Right kidney (tissue), 1 donor: ENCODE measurements at regions not wholly inside any gene's neighbourhood (a gene's known extent, or its start where the extent isn't known, plus 50 kb on each side); places are given as distances from the start of the nearest gene placed in this dataset.

ENCODE experiments used
- DNase-seq: peaks from one replicate; pipeline ENCODE4 v3.0.0-alpha.2; 2016

DNA sequence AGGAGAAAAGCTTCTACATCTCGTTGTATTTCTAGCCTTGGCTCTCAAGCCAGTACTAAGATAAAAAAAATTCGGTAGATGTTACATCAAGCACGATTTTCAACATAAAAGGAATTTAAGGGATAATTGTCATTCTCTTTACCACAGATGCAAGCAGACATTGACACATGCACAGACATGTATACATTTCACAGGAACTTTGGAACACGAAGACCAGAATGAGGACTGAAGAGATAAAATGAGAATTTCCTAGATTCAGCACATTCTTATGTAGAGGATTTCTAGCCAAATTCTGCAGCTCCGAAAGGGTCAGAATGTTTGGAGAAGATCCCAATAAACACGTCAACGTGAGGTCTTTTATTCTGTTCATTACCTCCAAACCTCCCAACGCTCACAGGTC lies 284.5 kb upstream of the ARGLU1 start:
- DNase-seq: no peak

DNA sequence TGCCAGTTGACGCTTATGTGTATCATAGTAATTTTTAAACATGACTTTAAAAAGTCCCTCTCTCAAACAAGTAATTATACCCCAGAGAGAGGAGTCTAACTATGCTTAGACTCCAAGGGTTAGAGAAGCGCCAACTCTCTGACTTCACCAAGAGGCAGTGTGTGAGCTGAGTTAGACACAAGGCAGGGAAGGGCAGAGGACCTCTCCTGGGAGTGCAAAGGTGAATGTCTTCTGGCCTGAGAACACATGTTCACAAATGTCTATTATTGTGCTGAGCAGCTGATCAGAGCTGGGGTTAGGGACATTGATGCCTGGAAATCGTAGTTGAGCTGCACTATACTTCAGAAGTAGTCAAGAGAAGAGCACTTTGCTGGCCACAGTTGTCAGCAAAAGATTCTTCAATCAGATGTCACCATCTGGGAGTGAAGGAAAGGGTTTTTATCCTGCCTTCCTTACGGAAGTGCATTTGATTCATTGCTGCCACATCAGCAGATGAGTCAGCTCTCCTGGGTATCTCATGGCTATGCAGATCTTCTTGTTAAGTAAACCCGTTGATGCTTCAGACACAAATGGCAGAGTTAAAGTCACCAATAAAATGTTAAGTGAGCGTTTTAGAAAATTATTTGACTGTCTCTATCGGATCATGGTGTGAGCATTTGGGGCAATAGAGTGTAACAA lies 283.2 kb upstream of the ARGLU1 start:
- DNase-seq: no peak

- no peak for DNase-seq
Observed at GRCh38 chr13:106846571-106847448, 278.9 kb upstream of the ARGLU1 start.

DNA sequence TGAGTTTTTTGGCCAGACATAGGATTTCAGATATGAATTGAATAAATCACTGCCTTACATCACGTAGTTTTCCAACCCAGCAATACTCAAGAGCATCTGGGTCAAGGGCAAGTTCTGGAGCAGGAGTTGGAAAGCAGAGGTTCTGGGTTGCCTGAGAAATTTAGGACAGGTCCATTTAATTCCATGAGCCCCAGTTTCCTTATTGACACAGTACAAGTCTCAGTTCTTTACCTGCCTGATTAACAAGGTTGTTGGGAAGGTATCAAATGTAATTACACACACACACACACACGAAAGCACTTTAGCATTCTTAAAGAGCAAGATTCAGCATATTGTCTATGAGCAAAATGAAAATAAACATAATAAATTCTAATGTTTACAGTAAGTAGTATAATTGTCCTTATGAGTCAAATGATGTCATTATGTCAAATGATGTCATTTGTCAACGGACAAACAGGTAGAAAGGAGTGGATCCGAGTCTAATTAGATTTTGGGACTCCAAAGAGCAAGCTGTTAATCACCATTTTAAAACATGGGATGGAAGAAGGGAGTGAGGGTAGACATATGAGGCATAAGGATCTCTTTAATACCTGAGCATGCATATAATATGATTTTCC lies 268.4 kb upstream of the ARGLU1 start:
- no peak for DNase-seq

- DNase-seq: no peak
Observed at GRCh38 chr13:106835477-106835876, 267.5 kb upstream of the ARGLU1 start.

DNA sequence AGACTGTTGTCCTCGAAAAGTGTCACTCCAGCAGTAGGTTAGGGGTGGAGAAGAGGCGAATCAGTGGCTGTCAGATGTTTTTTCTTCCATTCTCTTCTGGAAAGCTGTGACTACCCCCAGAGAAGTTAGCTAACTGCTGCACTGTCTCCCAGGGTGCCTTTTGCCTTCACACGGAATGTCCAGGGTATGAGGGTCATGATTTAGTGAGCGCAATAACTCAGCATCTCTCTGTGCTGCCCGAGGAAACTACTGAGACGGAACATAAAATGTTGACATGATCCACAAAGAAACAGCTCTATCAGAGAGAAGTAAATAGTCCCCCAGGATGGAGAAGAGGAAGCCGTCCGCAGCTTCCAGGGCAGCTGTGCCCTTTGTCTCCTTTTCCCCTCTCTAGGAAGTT lies 254.0 kb upstream of the ARGLU1 start:
- no peak for DNase-seq

DNA sequence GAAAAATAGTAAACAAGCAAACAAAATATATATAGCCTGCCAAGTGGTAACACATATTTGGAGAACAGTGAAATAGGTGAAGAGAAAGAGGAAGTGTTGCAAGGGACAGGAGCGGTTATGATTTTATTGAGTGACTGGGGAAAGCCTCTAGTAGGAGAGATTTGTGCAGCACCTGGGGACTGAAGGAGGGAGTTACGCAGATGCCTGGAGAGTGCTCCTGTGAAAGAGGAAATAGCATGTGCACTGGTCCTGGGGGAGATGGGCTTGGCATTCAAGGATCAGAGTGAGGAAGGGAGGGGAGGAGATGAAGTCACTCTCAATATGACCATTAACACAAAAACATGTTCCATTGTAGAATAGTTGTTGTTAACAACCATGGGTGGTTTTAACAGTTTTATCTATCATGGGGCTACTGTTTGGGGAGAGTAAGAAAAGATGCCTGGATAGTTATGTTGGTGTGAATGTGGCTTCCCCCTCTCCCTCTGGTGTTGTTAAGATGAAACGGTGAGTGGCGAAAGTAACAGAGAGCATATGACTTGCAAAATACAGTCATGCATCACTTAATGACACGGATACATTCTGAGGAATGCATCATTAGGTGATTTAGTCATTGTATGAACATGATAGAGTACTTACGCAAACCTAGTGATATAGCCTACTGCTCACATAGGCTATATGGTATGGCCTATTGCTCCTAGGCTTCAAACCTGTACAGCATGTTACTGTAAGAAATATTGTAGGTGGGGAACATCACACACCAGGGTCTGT lies 251.7 kb upstream of the ARGLU1 start:
- DNase-seq: no peak

DNA sequence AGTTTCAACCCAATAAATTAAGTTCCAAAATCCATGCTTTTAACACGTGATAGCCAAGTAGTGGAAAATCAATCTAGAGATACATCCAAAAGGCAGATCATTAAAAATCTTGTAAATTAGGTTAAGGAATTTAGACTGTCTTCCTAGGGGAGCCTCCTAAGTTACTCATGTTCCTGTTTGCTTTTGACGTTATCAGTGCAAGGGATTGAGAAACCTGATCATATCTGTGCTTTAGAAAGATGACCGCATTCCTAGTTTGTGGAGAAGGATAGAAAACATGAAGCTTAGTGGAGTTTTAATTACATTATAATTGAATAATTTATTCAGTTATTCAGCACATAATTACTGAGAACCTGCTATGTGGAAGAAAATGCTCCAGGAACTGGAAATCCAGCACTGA lies 251.0 kb upstream of the ARGLU1 start:
- no peak for DNase-seq

- DNase-seq: no peak
Observed at GRCh38 chr13:106815545-106815944, 247.6 kb upstream of the ARGLU1 start.

- DNase-seq: no peak
Observed at GRCh38 chr13:106814463-106814862, 246.5 kb upstream of the ARGLU1 start.

DNA sequence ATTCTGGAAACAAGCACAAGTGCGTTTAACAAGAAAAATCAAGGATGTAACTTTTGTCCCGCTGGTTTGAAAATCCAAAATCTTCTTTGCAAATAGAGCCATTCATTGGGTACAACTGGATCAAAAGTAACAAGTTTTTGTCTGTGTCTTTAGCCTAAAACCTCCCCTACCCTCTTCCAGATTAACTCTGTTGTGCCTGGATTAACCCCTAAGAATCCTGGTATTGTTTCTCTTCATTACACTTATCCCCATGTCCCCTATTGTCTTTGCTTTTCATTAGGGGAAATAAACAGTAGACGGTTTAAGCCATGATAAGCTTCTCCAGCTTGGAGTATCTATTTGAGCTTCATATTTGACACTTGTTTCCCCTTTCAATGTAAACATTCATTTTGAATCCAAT lies 242.1 kb upstream of the ARGLU1 start:
- no peak for DNase-seq

DNA sequence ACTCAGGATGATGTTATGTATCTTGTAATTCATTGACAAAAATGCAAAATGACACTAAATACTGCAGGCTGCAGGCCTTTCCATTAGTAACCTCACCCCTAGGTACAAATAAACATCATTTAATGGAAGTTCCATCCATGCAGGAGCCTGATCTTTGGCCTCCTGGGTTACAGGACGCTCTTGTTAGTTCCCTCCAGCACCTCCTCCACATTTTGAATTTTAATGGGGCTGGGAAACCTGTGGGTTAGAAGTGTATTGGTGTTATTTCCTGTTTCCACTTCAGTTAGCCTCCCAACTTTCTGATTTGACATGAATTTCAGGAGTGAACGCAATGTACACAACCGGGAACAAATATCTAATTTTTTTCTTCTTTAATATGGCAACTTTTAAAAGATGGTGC lies 237.1 kb upstream of the ARGLU1 start:
- DNase-seq: no peak

- no peak for DNase-seq
Observed at GRCh38 chr13:106802917-106803316, 235.0 kb upstream of the ARGLU1 start.

DNA sequence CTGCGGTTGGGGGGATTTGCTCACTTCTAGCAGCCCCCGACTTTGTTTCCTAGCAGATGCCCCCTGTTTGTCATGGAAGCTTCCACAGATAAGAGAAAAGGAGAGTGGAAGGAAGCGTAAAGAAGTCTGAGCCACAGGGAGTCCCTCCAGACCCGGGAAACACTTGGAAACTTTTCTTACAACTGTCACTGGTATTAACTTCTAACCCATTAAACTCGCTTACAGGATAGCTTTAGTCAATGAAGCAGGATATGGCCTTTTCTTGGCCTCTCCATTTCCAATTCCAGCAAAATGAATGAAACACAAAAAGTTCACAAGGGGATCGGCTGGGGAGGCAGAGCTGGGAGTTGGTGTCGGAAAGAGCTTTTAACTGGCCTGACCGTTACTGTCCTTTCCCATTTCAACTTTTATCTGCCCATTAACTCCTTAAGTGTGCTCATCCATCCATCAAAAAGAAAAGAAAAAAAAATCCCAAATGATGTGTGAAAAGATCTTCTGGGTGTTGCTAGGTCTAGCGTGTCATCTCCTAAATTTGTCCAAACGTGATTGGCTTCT lies 231.9 kb upstream of the ARGLU1 start:
- DNase-seq: no peak

DNA sequence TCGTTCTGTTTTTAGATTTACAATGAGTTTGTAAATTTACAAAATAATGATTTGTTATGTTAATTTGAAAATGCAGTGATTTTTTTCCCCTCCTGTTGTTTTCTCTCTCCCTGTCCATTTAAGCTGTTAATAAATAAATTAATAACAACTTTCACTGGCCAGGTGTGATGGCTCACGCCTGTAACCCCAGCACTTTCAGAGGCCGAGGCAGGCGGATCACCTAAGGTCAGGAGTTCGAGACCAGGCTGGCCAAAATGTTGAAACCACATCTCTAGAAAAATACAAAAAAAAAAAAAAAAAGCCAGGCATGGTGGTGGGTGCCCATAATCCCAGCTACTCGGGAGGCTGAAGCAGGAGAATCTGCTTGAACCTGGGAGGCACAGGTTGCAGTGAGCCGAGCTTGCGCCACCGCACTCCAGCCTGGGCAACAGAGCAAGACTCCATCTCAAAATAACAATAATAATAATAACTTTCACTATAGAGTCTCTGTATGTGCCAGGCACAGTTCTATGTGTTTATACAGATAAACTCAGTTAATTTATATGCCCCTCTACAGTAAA lies 229.2 kb upstream of the ARGLU1 start:
- DNase-seq: no peak

GRCh38 chr13:106796280-106797047 lies 228.5 kb upstream of the ARGLU1 start:
- no peak for DNase-seq

DNA sequence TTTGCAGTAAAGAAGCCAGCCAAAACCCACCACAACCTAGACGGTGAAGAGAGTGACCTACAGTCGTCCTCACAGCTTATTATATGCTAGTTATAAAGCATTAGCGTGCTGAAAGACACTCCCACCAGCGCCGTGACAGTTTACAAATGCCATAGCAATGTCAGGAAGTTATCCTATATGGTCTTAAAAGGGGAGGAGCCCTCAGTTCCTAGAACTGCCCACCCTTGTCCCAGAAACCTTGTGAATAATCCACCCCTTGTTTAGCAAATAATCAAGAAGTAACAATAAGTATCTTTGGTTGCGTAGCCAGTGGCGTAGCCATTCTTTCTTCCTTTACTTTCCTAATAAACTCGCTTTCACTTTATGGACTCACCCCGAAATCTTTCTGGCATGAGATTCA lies 227.9 kb upstream of the ARGLU1 start:
- DNase-seq: no peak

- no peak for DNase-seq
Observed at GRCh38 chr13:106794117-106794516, 226.2 kb upstream of the ARGLU1 start.

GRCh38 chr13:106789911-106790310 lies 222.0 kb upstream of the ARGLU1 start:
- DNase-seq: no peak

GRCh38 chr13:106786006-106786563 lies 218.1 kb upstream of the ARGLU1 start:
- no peak for DNase-seq

GRCh38 chr13:106774621-106775020 lies 206.7 kb upstream of the ARGLU1 start:
- no peak for DNase-seq
